ENCODE measurements at regions not wholly inside any gene's neighbourhood (a gene's known extent, or its start where the extent isn't known, plus 50 kb on each side); places are given as distances from the start of the nearest gene placed in this dataset.
"Not testable (repeated sequence)": the region's sequence is repeated elsewhere in the genome, so short reads cannot be mapped to it uniquely, and the experiment has no call there.

DNA sequence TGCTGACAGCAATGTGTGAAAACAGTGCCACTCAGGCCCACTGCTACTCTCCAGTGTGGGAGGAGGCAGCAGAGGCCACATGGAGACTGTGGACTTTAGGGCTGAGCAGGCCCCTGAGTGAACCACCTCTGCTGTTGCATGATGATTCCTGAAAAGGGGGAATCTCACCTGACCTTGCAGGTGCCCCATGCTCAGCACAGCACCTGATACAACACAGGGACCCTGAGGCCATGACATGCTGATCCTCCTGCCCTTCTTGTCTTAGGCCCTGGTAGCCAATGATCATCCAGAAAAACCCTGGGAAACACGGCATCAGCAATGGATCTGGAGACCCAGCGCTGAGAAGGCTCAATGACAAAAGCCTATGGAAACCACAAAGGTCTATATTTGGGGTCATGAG is 446.8 kb upstream of the MYT1L start:
- Histone ChIP-seq H3K9me3 (no peaks in the 10 kb centered on the region), H3K4me1 (no peaks in the 10 kb centered on the region), H3K36me3 (no peaks in the 10 kb centered on the region), H3K4me3 (no peak overlapping the region), H3K27me3 (peaks cover 0 to 1% (median 0%) of the 10 kb centered on the region in 4 donors), H3K27ac (replicated peaks in 1 of 4) (no peak overlapping the region)
- no peak for TF ChIP-seq POLR2AphosphoS5 (IDR thresholded peaks at IDR 0.05)
- intact Hi-C loops (cut with DNase I): no loop called here
- WGBS: 92% methylated on average over 2 of the region's 2 CpGs
- DNase-seq (ENCODE audit: extremely low spot score): no peak

DNA sequence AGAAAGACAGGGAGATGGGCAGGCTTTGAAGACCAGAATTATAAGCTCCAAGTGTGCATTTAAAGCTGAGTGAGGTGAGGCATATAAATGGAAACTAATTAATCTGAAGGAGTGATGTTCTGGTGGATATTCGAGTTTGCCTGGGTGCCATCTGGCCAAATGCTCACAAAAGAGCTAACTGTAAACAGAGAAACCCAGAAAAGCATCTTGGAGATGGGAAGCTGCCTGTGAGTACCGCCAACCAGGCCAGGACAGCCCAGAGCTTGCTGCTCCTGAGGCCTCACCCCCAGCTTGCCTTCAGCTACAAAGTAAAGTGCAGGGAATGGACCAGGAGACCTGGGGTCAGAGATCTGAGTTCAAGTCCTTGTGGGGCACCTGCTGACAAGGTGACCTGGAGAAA is 446.1 kb upstream of the MYT1L start:
- Histone ChIP-seq H3K4me1 (no peaks in the 10 kb centered on the region), H3K36me3 (no peaks in the 10 kb centered on the region), H3K9me3 (no peaks in the 10 kb centered on the region), H3K4me3 (no peak overlapping the region), H3K27me3 (no peaks in the 10 kb centered on the region), H3K27ac (replicated peaks in 1 of 4) (no peak overlapping the region)
- WGBS: 63% methylated on average over 2 of the region's 2 CpGs
- no peak for DNase-seq (ENCODE audit: extremely low spot score)
- TF ChIP-seq POLR2AphosphoS5 (IDR thresholded peaks at IDR 0.05): no peak
- TF ChIP-seq, protein P1, sequence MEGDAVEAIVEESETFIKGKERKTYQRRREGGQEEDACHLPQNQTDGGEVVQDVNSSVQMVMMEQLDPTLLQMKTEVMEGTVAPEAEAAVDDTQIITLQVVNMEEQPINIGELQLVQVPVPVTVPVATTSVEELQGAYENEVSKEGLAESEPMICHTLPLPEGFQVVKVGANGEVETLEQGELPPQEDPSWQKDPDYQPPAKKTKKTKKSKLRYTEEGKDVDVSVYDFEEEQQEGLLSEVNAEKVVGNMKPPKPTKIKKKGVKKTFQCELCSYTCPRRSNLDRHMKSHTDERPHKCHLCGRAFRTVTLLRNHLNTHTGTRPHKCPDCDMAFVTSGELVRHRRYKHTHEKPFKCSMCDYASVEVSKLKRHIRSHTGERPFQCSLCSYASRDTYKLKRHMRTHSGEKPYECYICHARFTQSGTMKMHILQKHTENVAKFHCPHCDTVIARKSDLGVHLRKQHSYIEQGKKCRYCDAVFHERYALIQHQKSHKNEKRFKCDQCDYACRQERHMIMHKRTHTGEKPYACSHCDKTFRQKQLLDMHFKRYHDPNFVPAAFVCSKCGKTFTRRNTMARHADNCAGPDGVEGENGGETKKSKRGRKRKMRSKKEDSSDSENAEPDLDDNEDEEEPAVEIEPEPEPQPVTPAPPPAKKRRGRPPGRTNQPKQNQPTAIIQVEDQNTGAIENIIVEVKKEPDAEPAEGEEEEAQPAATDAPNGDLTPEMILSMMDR (IDR thresholded peaks at IDR 0.05): no peak
- intact Hi-C loops (cut with DNase I): no loop called here

DNA sequence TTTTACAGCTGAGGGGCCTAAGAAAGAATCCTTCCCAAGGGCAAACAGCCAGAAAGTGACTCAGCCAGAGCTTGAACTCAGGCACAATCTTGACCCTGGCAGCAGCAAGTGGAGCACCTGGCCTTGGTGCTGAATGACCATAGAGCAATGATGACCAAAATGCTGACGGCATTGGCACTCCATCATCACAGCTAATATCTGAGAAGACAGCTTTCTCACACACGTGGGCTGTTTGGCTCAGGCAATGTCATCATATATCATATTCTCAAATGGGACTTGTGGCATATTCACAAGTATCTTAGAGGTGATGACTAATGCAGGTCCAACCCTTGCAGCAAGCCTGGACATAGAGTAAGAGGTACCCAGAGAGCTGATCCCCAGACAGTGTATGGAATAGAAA is 443.9 kb upstream of the MYT1L start:
- Histone ChIP-seq H3K4me1 (peaks cover 4% of the 10 kb centered on the region in 4 donors), H3K4me3 (no peak overlapping the region), H3K27ac (replicated peaks in 1 of 4) (no peak overlapping the region), H3K36me3 (no peaks in the 10 kb centered on the region), H3K9me3 (no peaks in the 10 kb centered on the region), H3K27me3 (no peaks in the 10 kb centered on the region)
- TF ChIP-seq, protein P1 (IDR thresholded peaks at IDR 0.05): no peak
- TF ChIP-seq POLR2A (IDR thresholded peaks at IDR 0.05; ENCODE audit: low read depth) (no peak), POLR2AphosphoS5 (IDR thresholded peaks at IDR 0.05) (no peak), EP300 (IDR thresholded peaks at IDR 0.05) (no peak)
- DNase-seq (ENCODE audit: extremely low spot score): no peak
- intact Hi-C loops (cut with DNase I): no loop called here
- WGBS: 70% methylated on average over 1 of the region's 2 CpGs

DNA sequence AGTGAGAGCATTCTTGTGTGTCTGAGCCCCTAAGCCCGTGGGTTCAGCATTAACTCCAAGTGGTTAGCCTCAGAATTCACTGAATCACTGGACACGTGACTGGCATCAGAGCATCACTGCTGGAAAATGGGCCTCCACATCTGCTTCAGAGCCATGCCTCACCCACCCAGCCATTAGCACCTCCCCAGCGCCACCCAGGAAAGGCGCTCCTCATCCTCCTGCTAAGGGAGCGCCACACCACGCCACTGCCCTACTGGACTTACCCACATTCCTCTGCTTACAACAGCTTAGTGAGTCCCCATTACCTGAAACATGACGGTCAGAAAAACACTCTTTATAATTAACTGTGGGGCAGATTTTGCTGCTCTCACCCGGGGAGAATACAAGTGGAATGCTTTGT is 442.6 kb upstream of the MYT1L start:
- WGBS: 90% methylated on average over 8 of the region's 8 CpGs
- TF ChIP-seq EP300 (IDR thresholded peaks at IDR 0.05) (no peak), POLR2AphosphoS5 (IDR thresholded peaks at IDR 0.05) (no peak), POLR2A (IDR thresholded peaks at IDR 0.05; ENCODE audit: low read depth) (no peak)
- TF ChIP-seq, protein P1 (IDR thresholded peaks at IDR 0.05): no peak

DNA sequence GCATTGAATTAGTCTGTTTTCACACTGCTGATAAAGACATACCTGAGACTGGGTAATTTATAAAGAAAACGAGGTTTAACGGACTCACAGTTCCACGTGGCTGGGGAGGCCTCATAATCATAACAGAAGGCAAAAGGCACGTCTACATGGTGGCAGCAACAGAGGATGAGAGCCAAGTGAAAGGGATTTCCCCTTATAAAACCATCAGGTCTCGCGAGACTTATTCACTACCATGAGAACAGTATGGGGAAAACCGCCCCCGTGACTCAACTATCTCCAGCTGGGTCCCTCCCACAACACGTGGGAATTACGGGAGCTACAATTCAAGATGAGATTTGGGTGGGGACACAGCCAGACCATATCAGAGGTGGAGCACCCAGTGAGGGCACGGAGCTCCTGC is 442.0 kb upstream of the MYT1L start:
- H3K36me3 ChIP-seq; DNase-seq (ENCODE audit: extremely low spot score); intact Hi-C loops (cut with DNase I); H3K4me3 ChIP-seq; H3K27me3 ChIP-seq; H3K27ac ChIP-seq (replicated peaks in 1 of 4); H3K9me3 ChIP-seq: not testable (repeated sequence)
- WGBS: 90% methylated on average over 11 of the region's 11 CpGs
- H3K4me1 ChIP-seq: peaks cover 10 to 14% (median 14%) of the 10 kb centered on the region in 4 donors

More for the DNA sequence above, 442.6 kb upstream of the MYT1L start:
- Histone ChIP-seq H3K36me3 (no peaks in the 10 kb centered on the region), H3K9me3 (no peaks in the 10 kb centered on the region), H3K27ac (replicated peaks in 1 of 4) (no peak overlapping the region), H3K4me3 (no peak overlapping the region), H3K27me3 (no peaks in the 10 kb centered on the region), H3K4me1 (peaks cover 10 to 14% (median 14%) of the 10 kb centered on the region in 4 donors)
- DNase-seq (ENCODE audit: extremely low spot score): no peak
- intact Hi-C loops (cut with DNase I): no loop called here

DNA sequence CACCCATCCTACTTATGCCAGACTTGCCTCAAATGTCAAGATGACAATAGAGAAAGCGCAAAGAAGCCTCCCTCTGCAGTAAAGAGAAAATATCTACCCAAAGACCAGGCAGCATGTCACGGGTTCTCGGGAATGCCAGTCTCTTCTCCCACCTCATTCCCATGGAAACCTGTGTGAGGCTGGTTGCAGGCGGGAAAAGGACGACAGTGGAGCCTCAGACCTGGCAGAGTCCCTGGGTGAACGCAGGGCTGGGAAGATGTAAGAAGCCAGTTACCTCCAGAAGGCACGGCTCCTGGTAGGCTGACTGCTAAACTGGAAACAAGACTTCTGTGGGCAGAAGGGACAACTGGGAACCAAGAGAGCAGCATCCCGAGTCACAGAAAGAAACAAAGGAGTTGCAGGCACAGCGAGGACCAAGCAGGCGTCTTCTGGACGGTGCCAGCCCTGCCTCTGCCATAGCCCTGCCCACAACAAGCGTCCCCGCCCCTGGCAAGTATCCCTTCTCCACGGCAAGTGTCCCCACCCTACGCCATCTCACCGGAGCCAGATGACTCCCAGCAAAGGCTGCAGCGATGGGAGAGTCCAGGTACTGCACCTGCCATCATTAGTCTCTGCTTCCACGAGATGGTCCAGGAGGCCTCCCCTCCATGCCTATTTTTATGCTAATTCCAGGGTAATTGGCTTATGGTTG is 440.8 kb upstream of the MYT1L start:
- Histone ChIP-seq H3K27ac (replicated peaks in 1 of 4) (no peak overlapping the region), H3K9me3 (no peaks in the 10 kb centered on the region), H3K4me3 (no peak overlapping the region), H3K27me3 (no peaks in the 10 kb centered on the region), H3K4me1 (peaks cover 10 to 14% (median 14%) of the 10 kb centered on the region in 4 donors), H3K36me3 (no peaks in the 10 kb centered on the region)
- no peak for DNase-seq (ENCODE audit: extremely low spot score)
- intact Hi-C loops (cut with DNase I): no loop called here
- WGBS: 82% methylated on average over 16 of the region's 18 CpGs
- TF ChIP-seq POLR2AphosphoS5 (IDR thresholded peaks at IDR 0.05): no peak
- TF ChIP-seq POLR2A (IDR thresholded peaks at IDR 0.05; ENCODE audit: low read depth): no peak
- TF ChIP-seq, protein P1 (IDR thresholded peaks at IDR 0.05): no peak
- TF ChIP-seq EP300 (IDR thresholded peaks at IDR 0.05): no peak
